ENCODE measurements at regions not wholly inside any gene's neighbourhood (a gene's known extent, or its start where the extent isn't known, plus 50 kb on each side); places are given as distances from the start of the nearest gene placed in this dataset.

DNA sequence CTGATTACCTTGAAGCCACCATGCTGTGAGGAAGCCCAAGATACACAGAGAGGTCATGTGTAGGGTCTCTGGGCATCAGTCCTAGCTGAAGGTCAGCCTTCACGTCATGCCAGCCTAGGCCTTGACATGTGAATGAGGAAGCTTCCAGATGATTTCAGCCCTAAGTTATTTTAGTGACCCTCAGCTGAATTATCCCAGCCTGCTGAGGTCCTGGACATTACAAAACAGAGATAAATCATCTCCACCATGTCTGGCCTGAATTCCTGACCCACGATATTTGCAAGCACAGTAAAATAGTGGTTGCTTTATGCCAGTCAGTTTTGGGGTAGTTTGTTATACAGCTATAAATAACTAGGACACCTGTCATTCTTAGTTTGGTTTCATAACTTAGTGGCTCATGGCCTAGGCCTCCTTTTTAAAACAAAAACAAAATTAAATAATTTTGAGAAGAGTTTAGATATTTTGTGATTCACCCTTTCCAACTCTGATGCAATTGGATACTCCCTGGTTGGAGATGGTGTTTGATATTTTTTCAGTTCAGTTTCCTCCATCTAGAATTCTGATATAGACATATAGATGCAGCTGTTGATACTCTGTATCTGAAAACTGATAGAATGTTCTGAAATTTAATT lies 571.3 kb upstream of the CLINT1 start:
- H3K4me3 ChIP-seq (ENCODE audit: low read depth, low read length) = no peak overlapping the region
- TF ChIP-seq, protein P1, sequence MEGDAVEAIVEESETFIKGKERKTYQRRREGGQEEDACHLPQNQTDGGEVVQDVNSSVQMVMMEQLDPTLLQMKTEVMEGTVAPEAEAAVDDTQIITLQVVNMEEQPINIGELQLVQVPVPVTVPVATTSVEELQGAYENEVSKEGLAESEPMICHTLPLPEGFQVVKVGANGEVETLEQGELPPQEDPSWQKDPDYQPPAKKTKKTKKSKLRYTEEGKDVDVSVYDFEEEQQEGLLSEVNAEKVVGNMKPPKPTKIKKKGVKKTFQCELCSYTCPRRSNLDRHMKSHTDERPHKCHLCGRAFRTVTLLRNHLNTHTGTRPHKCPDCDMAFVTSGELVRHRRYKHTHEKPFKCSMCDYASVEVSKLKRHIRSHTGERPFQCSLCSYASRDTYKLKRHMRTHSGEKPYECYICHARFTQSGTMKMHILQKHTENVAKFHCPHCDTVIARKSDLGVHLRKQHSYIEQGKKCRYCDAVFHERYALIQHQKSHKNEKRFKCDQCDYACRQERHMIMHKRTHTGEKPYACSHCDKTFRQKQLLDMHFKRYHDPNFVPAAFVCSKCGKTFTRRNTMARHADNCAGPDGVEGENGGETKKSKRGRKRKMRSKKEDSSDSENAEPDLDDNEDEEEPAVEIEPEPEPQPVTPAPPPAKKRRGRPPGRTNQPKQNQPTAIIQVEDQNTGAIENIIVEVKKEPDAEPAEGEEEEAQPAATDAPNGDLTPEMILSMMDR (IDR thresholded peaks at IDR 0.05; ENCODE audit: borderline replicate concordance, insufficient read depth, low read depth, low read length) = no peak

DNA sequence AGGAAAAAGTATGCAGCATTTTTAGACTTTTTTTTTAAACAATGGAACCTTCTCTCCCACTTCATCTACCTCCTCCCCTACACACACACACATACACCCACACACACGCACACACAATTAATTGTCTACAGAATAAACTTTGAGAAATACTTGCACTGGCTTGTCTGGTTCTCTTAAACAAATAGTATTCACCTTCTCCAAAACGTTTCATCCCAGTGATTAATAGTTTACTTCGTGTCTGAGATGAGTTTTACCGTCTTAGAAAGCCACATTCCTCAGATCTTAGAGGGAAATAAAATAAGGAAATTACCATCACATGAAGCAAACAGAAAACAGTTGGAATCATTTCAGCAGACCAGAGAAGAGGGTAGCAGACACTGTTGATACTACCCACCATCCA lies 570.6 kb upstream of the CLINT1 start:
- H3K4me3 ChIP-seq (ENCODE audit: low read depth, low read length) = no peak overlapping the region
- TF ChIP-seq, protein P1 (IDR thresholded peaks at IDR 0.05; ENCODE audit: borderline replicate concordance, insufficient read depth, low read depth, low read length) = no peak

DNA sequence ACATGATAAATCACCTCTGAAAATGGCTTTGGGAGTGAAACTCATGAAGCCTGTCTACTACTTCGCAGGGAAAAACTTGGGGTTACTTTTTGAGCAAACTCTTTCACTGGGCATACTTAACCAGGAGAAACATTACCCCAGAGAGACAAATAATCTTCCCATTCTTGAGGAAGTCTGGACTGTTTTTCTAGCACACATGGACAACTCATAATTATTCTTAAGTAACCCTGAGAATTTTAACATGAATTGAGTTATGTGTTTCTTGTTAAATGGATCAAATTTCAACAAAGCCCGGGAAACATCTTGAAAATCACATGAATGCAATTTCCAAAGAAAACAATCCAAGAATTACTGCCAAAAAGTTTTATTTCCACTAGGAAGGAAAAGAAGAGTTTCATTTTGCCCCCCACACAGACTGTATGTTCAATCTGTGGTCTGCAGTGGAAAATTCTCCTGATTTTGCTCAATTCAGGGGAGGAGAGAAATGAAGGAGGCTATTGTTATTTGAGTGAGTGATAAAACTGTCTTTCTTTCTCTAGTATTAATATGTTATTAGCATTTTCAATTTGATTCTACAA lies 564.8 kb upstream of the CLINT1 start:
- H3K4me3 ChIP-seq (ENCODE audit: low read depth, low read length) = no peak overlapping the region
- TF ChIP-seq, protein P1 (IDR thresholded peaks at IDR 0.05; ENCODE audit: borderline replicate concordance, insufficient read depth, low read depth, low read length) = no peak

DNA sequence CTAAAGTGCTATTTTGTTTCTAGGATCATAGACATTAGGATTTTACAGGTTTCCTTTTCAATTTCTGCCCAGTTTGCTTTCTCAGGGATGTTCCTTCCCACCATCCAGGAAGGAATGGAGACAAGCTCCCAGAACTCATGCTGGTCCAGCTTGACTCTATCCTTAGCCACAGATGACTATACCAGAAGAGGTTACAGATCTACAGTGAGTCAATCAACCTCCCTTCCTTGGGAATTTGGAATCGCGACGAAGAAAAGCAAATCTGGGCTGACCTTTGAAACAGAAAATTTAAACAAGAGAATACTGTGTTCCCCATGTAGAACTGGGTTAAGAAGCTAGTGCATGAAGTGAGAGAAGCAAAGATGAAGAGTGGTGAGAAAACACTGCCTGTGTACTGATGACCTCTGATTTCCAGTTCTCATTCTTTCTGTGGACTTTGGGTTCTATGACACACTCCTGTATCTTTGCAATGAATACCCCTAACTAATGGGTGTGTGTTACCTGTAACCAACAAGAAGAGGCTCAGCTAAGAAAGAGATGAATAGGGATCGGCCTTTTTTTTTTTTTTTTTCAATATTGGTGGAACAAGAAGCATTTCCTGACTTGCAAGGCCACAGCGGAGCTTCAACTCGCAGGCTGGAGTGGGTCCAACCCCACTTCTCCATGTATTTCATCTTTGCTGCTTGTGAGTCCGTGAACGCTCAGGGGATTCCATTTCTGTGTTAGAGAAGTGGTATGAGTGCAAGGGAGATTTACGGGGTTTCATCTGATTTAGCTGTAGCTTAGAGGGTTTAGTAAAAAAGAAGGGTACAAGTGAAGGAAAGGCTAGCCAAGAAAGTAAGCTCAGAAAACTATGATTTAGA lies 563.9 kb upstream of the CLINT1 start:
- no peak overlapping the region for H3K4me3 ChIP-seq (ENCODE audit: low read depth, low read length)
- TF ChIP-seq, protein P1 (IDR thresholded peaks at IDR 0.05; ENCODE audit: borderline replicate concordance, insufficient read depth, low read depth, low read length) = no peak

DNA sequence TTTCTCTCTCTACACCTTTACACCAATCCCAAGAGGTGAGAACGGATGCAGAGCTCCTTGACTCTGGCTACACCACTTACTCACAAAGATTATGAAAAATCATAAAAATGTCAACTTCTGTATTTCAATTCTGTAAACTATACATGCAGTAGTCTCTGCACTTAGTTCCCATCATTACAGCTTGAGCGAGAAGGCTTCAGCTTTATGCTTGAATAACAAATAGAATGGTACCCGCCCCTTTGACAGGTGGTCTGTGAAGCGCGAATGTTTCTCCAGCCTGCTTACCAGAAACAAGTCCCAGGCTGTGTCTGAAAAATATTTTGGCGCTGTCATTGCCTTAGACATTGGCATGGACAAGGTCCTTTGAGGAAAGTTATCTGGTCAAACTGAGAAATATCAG lies 562.4 kb upstream of the CLINT1 start:
- no peak overlapping the region for H3K4me3 ChIP-seq (ENCODE audit: low read depth, low read length)
- TF ChIP-seq, protein P1 (IDR thresholded peaks at IDR 0.05; ENCODE audit: borderline replicate concordance, insufficient read depth, low read depth, low read length) = no peak

DNA sequence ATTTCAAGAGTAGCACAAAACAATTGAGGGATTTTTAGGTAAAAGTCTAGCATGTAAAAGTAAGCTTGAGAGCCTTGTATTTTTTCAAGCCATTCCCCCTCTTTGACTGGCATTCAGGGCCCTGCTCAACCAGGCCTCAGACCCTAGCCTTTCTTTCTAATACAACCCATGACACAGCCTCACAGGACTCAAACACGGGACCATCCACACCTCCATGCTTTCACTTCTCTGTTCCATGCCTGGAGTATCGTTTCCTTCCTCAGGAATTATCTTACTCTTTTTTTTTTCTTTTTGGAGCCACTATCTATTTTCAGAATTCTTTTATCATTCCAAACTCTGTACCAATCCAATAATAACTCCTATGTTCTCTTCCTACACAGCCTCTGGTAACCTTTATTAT lies 560.2 kb upstream of the CLINT1 start:
- TF ChIP-seq, protein P1 (IDR thresholded peaks at IDR 0.05; ENCODE audit: borderline replicate concordance, insufficient read depth, low read depth, low read length) = no peak
- H3K4me3 ChIP-seq (ENCODE audit: low read depth, low read length) = no peak overlapping the region
